Endodermal cell (in vitro differentiated cells): ENCODE measurements at regions not wholly inside any gene's neighbourhood (a gene's known extent, or its start where the extent isn't known, plus 50 kb on each side); places are given as distances from the start of the nearest gene placed in this dataset.

Source experiments
- DNase-seq: peaks from one replicate; pipeline ENCODE4 v3.0.0-alpha.2; 2017
- H3K27ac ChIP-seq: 2 replicates; pipeline ENCODE4 v1.5.1; 2013; ENCODE audit warnings: mild to moderate bottlenecking, low read depth, low read length, moderate library complexity
- H3K27me3 ChIP-seq: 2 replicates; pipeline ENCODE4 v1.6.1; 2013; ENCODE audit warnings: mild to moderate bottlenecking, low read length, moderate library complexity; ENCODE audit not compliant: insufficient read depth, control insufficient read depth, poor library complexity, severe bottlenecking
- H3K36me3 ChIP-seq: 2 replicates; pipeline ENCODE4 v1.7.0; 2013; ENCODE audit warnings: mild to moderate bottlenecking, low read length, moderate library complexity; ENCODE audit not compliant: control insufficient read depth, insufficient read depth
- H3K4me1 ChIP-seq: one replicate; pipeline ENCODE4 v1.7.0; 2013; ENCODE audit warnings: low read length; ENCODE audit not compliant: control insufficient read depth, insufficient read depth
- H3K4me3 ChIP-seq: 2 replicates; pipeline ENCODE4 v1.5.1; 2013; ENCODE audit warnings: mild to moderate bottlenecking, low read length, moderate library complexity
- H3K9ac ChIP-seq: 2 replicates; pipeline ENCODE4 v1.6.1; 2013; ENCODE audit warnings: mild to moderate bottlenecking, low read length, moderate library complexity; ENCODE audit not compliant: poor library complexity, severe bottlenecking; ENCODE audit errors: extremely low read depth
- H3K9me3 ChIP-seq: 2 replicates; pipeline ENCODE4 v1.6.1; 2013; ENCODE audit warnings: mild to moderate bottlenecking, low read length, moderate library complexity; ENCODE audit not compliant: control insufficient read depth
- H3K27ac Mint-ChIP-seq: 2 replicates; pipeline ENCODE4 v1.8.0; 2020; ENCODE audit warnings: mixed read lengths
- H3K27me3 Mint-ChIP-seq: 2 replicates; pipeline ENCODE4 v1.8.0; 2021; ENCODE audit warnings: mild to moderate bottlenecking, mixed read lengths; ENCODE audit not compliant: insufficient read depth
- H3K36me3 Mint-ChIP-seq: 2 replicates; pipeline ENCODE4 v1.8.0; 2020; ENCODE audit warnings: low read depth, mixed read lengths
- H3K4me1 Mint-ChIP-seq: 2 replicates; pipeline ENCODE4 v1.8.0; 2020; ENCODE audit warnings: mixed read lengths
- H3K4me3 Mint-ChIP-seq: 2 replicates; pipeline ENCODE4 v1.8.0; 2020; ENCODE audit warnings: mild to moderate bottlenecking, moderate library complexity, mixed read lengths
- H3K9me3 Mint-ChIP-seq: 2 replicates; pipeline ENCODE4 v1.8.0; 2020; ENCODE audit warnings: mild to moderate bottlenecking, mixed read lengths
- CTCF ChIP-seq: fragments of 200-600 bp; sonication (generic); conservative IDR thresholded peaks from 2 replicates; pipeline ENCODE4 v1.5.0; 2021; ENCODE audit warnings: antibody characterized with exemption, mild to moderate bottlenecking
- WGBS, 2 experiments: methylation state at CpG; one replicate each; pipeline versions ENCODE4 v1.1.5 to v1.1.7; 2013; ENCODE audit warnings: missing lambda C conversion rate in 2 of 2, mixed read lengths in 1 of 2; ENCODE audit not compliant: insufficient coverage in 1 of 2, insufficient read length in 1 of 2; 5-methylcytosine and 5-hydroxymethylcytosine counted together

GRCh38 chr1:192887426-192887825 lies 78.6 kb downstream of the RGS2 start:
- H3K27me3 ChIP-seq, result no peaks in the 10 kb centered on the region
- Mint-ChIP-seq H3K27ac (peak overlapping the region; percentile 68), H3K9me3 (no peaks in the 10 kb centered on the region), H3K36me3 (no peaks in the 10 kb centered on the region), H3K4me1 (peaks cover 4% of the 10 kb centered on the region), H3K4me3 (no peak overlapping the region), H3K27me3 (no peaks in the 10 kb centered on the region)
- TF ChIP-seq CTCF, result no peak
- peak; percentile 69 for DNase-seq
- H3K36me3 ChIP-seq, result no peaks in the 10 kb centered on the region
- H3K27ac ChIP-seq, result no peak overlapping the region
- H3K9ac ChIP-seq, result no peak overlapping the region
- 56 to 80% methylated on average over 1 to 4 of the region's 4 CpGs for WGBS, 2 experiments
- H3K9me3 ChIP-seq, result no peaks in the 10 kb centered on the region
- no peaks in the 10 kb centered on the region for H3K4me1 ChIP-seq
- no peak overlapping the region for H3K4me3 ChIP-seq

GRCh38 chr1:192888574-192888973 lies 79.7 kb downstream of the RGS2 start:
- no peaks in the 10 kb centered on the region for H3K36me3 Mint-ChIP-seq
- TF ChIP-seq CTCF, result no peak
- no peak overlapping the region for H3K27ac ChIP-seq
- H3K4me3 ChIP-seq, result no peak overlapping the region
- no peaks in the 10 kb centered on the region for H3K27me3 ChIP-seq
- 61 to 67% methylated on average over 3 of the region's 3 CpGs for WGBS, 2 experiments
- H3K4me1 Mint-ChIP-seq, result peaks cover 4% of the 10 kb centered on the region
- H3K4me3 Mint-ChIP-seq, result no peak overlapping the region
- no peak for DNase-seq
- H3K27ac Mint-ChIP-seq, result no peak overlapping the region
- H3K36me3 ChIP-seq, result no peaks in the 10 kb centered on the region
- H3K9me3 ChIP-seq, result no peaks in the 10 kb centered on the region
- H3K4me1 ChIP-seq, result no peaks in the 10 kb centered on the region
- no peak overlapping the region for H3K9ac ChIP-seq
- no peaks in the 10 kb centered on the region for H3K9me3 Mint-ChIP-seq
- H3K27me3 Mint-ChIP-seq, result no peaks in the 10 kb centered on the region

- no peaks in the 10 kb centered on the region for H3K36me3 ChIP-seq
- no peaks in the 10 kb centered on the region for H3K27me3 Mint-ChIP-seq
- no peak overlapping the region for H3K4me3 Mint-ChIP-seq
- H3K27me3 ChIP-seq, result no peaks in the 10 kb centered on the region
- no peaks in the 10 kb centered on the region for H3K9me3 ChIP-seq
- H3K27ac ChIP-seq, result no peak overlapping the region
- no peak for DNase-seq
- WGBS, 2 experiments, result 95 to 100% methylated on average over 1 to 3 of the region's 4 CpGs
- no peaks in the 10 kb centered on the region for H3K4me1 ChIP-seq
- TF ChIP-seq CTCF, result no peak
- no peaks in the 10 kb centered on the region for H3K9me3 Mint-ChIP-seq
- H3K36me3 Mint-ChIP-seq, result no peaks in the 10 kb centered on the region
- H3K4me3 ChIP-seq, result no peak overlapping the region
- H3K4me1 Mint-ChIP-seq, result peaks cover 4% of the 10 kb centered on the region
- H3K27ac Mint-ChIP-seq, result no peak overlapping the region
- H3K9ac ChIP-seq, result no peak overlapping the region
These were observed 80.2 kb downstream of the RGS2 start for GRCh38 chr1:192889082-192889481.
